ENCODE measurements at regions not wholly inside any gene's neighbourhood (a gene's known extent, or its start where the extent isn't known, plus 50 kb on each side); places are given as distances from the start of the nearest gene placed in this dataset.

GRCh38 chr13:111639196-111639705 is 318.8 kb downstream of the TEX29 start:
- Histone ChIP-seq H3K36me3 (replicated peaks in 1 of 2; ENCODE audit: control insufficient read depth in 1 of 2, insufficient read depth in 2 of 2, low read length in 1 of 2) (no peaks in the 10 kb centered on the region), H2AFZ (ENCODE audit: low read depth) (no peak overlapping the region), H3F3A (replicated peaks; ENCODE audit: insufficient read depth) (no peaks in the 10 kb centered on the region), H3K4me2 (no peak overlapping the region), H3K9me2 (no peaks in the 10 kb centered on the region), H3K9me3 (no peaks in the 10 kb centered on the region), H3K27me3 (ENCODE audit: insufficient read depth) (no peaks in the 10 kb centered on the region), H3K4me3 (ENCODE audit: low read depth in 2 of 2, low read length in 1 of 2) (no peak overlapping the region), H3K27ac (ENCODE audit: low read depth in 2 of 2, low read length in 1 of 2) (no peak overlapping the region), H3K79me2 (ENCODE audit: insufficient read depth) (no peaks in the 10 kb centered on the region), H4K20me1 (ENCODE audit: insufficient read depth) (no peaks in the 10 kb centered on the region), H3K4me1 (ENCODE audit: control insufficient read depth in 1 of 2, insufficient read depth in 2 of 2, low read depth in 1 of 2, low read length in 1 of 2) (no peaks in the 10 kb centered on the region), H3K9ac (no peak overlapping the region)
- ChIA-PET CTCF (no interaction called here), POLR2A (no interaction called here)
- WGBS (ENCODE audit: low lambda C conversion rate), result 5% methylated on average over 10 of the region's 10 CpGs
- no peak for TF ChIP-seq TAF1 (IDR thresholded peaks at IDR 0.05; ENCODE audit: borderline replicate concordance, low read depth, low read length)
- no peak for TF ChIP-seq RAD21 (IDR thresholded peaks at IDR 0.05; ENCODE audit: low read length)
- TF ChIP-seq ZBTB33 (IDR thresholded peaks at IDR 0.05; ENCODE audit: borderline replicate concordance, low read depth), result no peak
- TF ChIP-seq RCOR1 (IDR thresholded peaks at IDR 0.05; ENCODE audit: low read length), result no peak
- no peak for TF ChIP-seq FOXM1 (IDR thresholded peaks at IDR 0.05; ENCODE audit: low read depth)
- no peak for TF ChIP-seq FOXJ3 (CRISPR knock-in tag; IDR thresholded peaks at IDR 0.05)
- TF ChIP-seq NFIC (IDR thresholded peaks at IDR 0.05; ENCODE audit: borderline replicate concordance), result no peak
- DNase-seq, result no peak

GRCh38 chr13:111640006-111640405 is 319.6 kb downstream of the TEX29 start:
- ChIA-PET POLR2A (no interaction called here), CTCF (no interaction called here)
- Histone ChIP-seq H3K9me3 (no peaks in the 10 kb centered on the region), H3K9me2 (no peaks in the 10 kb centered on the region), H3K36me3 (replicated peaks in 1 of 2; ENCODE audit: control insufficient read depth in 1 of 2, insufficient read depth in 2 of 2, low read length in 1 of 2) (no peaks in the 10 kb centered on the region), H3K27ac (ENCODE audit: low read depth in 2 of 2, low read length in 1 of 2) (no peak overlapping the region), H3K79me2 (ENCODE audit: insufficient read depth) (no peaks in the 10 kb centered on the region), H2AFZ (ENCODE audit: low read depth) (no peak overlapping the region), H4K20me1 (ENCODE audit: insufficient read depth) (no peaks in the 10 kb centered on the region), H3F3A (replicated peaks; ENCODE audit: insufficient read depth) (no peaks in the 10 kb centered on the region), H3K4me2 (no peak overlapping the region), H3K9ac (no peak overlapping the region), H3K27me3 (ENCODE audit: insufficient read depth) (no peaks in the 10 kb centered on the region), H3K4me1 (ENCODE audit: control insufficient read depth in 1 of 2, insufficient read depth in 2 of 2, low read depth in 1 of 2, low read length in 1 of 2) (no peaks in the 10 kb centered on the region), H3K4me3 (ENCODE audit: low read depth in 2 of 2, low read length in 1 of 2) (no peak overlapping the region)
- DNase-seq, result no peak
- WGBS (ENCODE audit: low lambda C conversion rate), result 22% methylated on average over 13 of the region's 13 CpGs
- TF ChIP-seq CTCF (IDR thresholded peaks at IDR 0.05) (no peak), GABPA (IDR thresholded peaks at IDR 0.05; ENCODE audit: low read depth) (no peak), NRF1 (IDR thresholded peaks at IDR 0.05; ENCODE audit: low read depth, low read length) (no peak), FOXM1 (IDR thresholded peaks at IDR 0.05; ENCODE audit: low read depth) (no peak), SMC3 (IDR thresholded peaks at IDR 0.05; ENCODE audit: low read depth, low read length) (no peak), POLR2AphosphoS5 (IDR thresholded peaks at IDR 0.05; ENCODE audit: low read depth, low read length) (no peak), MEF2A (IDR thresholded peaks at IDR 0.05; ENCODE audit: borderline replicate concordance, low read depth) (no peak), NFIC (IDR thresholded peaks at IDR 0.05; ENCODE audit: borderline replicate concordance) (no peak), CHD2 (IDR thresholded peaks at IDR 0.05; ENCODE audit: low read length, partially characterized antibody) (no peak), RFX5 (IDR thresholded peaks at IDR 0.05; ENCODE audit: low read length) (no peak), EP300 (IDR thresholded peaks at IDR 0.05; ENCODE audit: borderline replicate concordance in 1 of 2, low read depth in 1 of 2, low read length in 1 of 2) (no peak), ELF1 (IDR thresholded peaks at IDR 0.05) (no peak)

Measured in SK-N-SH (cell line).